ENCODE measurements at regions not wholly inside any gene's neighbourhood (a gene's known extent, or its start where the extent isn't known, plus 50 kb on each side); places are given as distances from the start of the nearest gene placed in this dataset.
A peak's percentile ranks its signal among the peaks of the same experiment; 100 is the strongest.

- Histone ChIP-seq H3K36me3 (ENCODE audit: control insufficient read depth in 2 of 4, insufficient read depth in 4 of 4, low read length in 3 of 4) (no peaks in the 10 kb centered on the region), H3K23me2 (ENCODE audit: low read depth, low read length) (no peaks in the 10 kb centered on the region), H3K27ac (ENCODE audit: low read depth, low read length) (no peak overlapping the region), H3K56ac (replicated peaks; ENCODE audit: insufficient read length, low read depth, low read length) (no peak overlapping the region), H3K79me1 (ENCODE audit: low read depth, low read length) (no peaks in the 10 kb centered on the region), H2BK5ac (ENCODE audit: low read depth, low read length) (no peak overlapping the region), H4K20me1 (replicated peaks in 1 of 2; ENCODE audit: control insufficient read depth in 1 of 2, insufficient read depth in 2 of 2, low read length in 2 of 2) (no peaks in the 10 kb centered on the region), H3K18ac (ENCODE audit: extremely low read depth, low read length) (no peak overlapping the region), H3K23ac (ENCODE audit: insufficient read length) (no peak overlapping the region), H3K14ac (ENCODE audit: insufficient read length) (no peak overlapping the region), H4K5ac (ENCODE audit: insufficient read length, low read depth, low read length) (no peak overlapping the region), H3K4ac (replicated peaks; ENCODE audit: insufficient read length, low read depth, low read length) (no peak overlapping the region), H3K79me2 (ENCODE audit: control insufficient read depth in 1 of 2, insufficient read depth in 2 of 2, low read length in 2 of 2) (no peaks in the 10 kb centered on the region), H2AFZ (ENCODE audit: low read length) (no peak overlapping the region), H3K9ac (replicated peaks in 1 of 4; ENCODE audit: extremely low read depth in 1 of 4, low read depth in 3 of 4, low read length in 3 of 4) (no peak overlapping the region), H3K4me2 (ENCODE audit: insufficient read depth in 1 of 2, low read depth in 2 of 2, low read length in 2 of 2) (no peak overlapping the region), H2BK12ac (ENCODE audit: low read depth, low read length) (no peak overlapping the region), H3K4me3 (ENCODE audit: extremely low read depth in 1 of 4, insufficient read depth in 2 of 4, low read depth in 3 of 4, low read length in 4 of 4) (no peak overlapping the region), H3K9me3 (ENCODE audit: insufficient read depth in 2 of 2, low read depth in 1 of 2, low read length in 1 of 2) (peaks cover 0 to 5% of the 10 kb centered on the region in 2 experiments; a peak in 1 of 4 replicates), H3K27me3 (replicated peaks in 1 of 4; ENCODE audit: control insufficient read depth in 3 of 4, extremely low read depth in 1 of 4, insufficient read depth in 3 of 4, low read length in 3 of 4) (no peaks in the 10 kb centered on the region), H3K4me1 (replicated peaks in 1 of 4; ENCODE audit: control insufficient read depth in 3 of 4, insufficient read depth in 4 of 4, low read length in 3 of 4) (no peaks in the 10 kb centered on the region; a peak in 1 of 7 replicates), H4K91ac (replicated peaks; ENCODE audit: insufficient read length, low read length) (no peak overlapping the region), H4K8ac (ENCODE audit: extremely low read depth, insufficient read depth, low read length) (no peak overlapping the region), H2BK15ac (ENCODE audit: low read length) (no peak overlapping the region), H2BK120ac (replicated peaks; ENCODE audit: low read depth, low read length) (no peak overlapping the region), H2AK5ac (ENCODE audit: low read depth, low read length) (no peak overlapping the region), H2BK20ac (ENCODE audit: low read length) (no peak overlapping the region)
- ChIA-PET POLR2A (ENCODE audit: partially characterized antibody) (no interaction called here), CTCF (ENCODE audit: partially characterized antibody) (interaction anchor here (0.6 to 2.5 kb wide), 6 partner anchors 15 to 693 kb away, joined by 3 to 7 read pairs (median 3); no protein-coding TSS in a partner anchor)
- TF ChIP-seq, protein P1, sequence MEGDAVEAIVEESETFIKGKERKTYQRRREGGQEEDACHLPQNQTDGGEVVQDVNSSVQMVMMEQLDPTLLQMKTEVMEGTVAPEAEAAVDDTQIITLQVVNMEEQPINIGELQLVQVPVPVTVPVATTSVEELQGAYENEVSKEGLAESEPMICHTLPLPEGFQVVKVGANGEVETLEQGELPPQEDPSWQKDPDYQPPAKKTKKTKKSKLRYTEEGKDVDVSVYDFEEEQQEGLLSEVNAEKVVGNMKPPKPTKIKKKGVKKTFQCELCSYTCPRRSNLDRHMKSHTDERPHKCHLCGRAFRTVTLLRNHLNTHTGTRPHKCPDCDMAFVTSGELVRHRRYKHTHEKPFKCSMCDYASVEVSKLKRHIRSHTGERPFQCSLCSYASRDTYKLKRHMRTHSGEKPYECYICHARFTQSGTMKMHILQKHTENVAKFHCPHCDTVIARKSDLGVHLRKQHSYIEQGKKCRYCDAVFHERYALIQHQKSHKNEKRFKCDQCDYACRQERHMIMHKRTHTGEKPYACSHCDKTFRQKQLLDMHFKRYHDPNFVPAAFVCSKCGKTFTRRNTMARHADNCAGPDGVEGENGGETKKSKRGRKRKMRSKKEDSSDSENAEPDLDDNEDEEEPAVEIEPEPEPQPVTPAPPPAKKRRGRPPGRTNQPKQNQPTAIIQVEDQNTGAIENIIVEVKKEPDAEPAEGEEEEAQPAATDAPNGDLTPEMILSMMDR (IDR thresholded peaks at IDR 0.05; ENCODE audit: control extremely low read depth in 1 of 3, insufficient read depth in 1 of 3, low read depth in 1 of 3, low read length in 3 of 3): peak in 2 of 3 experiments; percentile 7 to 48; a peak in 2 of 4 replicates
- TF ChIP-seq RAD21 (IDR thresholded peaks at IDR 0.05 in 1 of 2, conservative IDR thresholded peaks at IDR 0.05 in 1 of 2; ENCODE audit: low read depth in 2 of 2, low read length in 2 of 2): peak; percentile 25 to 41; a peak in 3 of 4 replicates
- TF ChIP-seq, protein P2, sequence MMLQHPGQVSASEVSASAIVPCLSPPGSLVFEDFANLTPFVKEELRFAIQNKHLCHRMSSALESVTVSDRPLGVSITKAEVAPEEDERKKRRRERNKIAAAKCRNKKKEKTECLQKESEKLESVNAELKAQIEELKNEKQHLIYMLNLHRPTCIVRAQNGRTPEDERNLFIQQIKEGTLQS (IDR thresholded peaks at IDR 0.05; ENCODE audit: insufficient read depth, low read depth, low read length): no peak
- TF ChIP-seq PHF8 (conservative IDR thresholded peaks at IDR 0.05; ENCODE audit: low read depth, low read length): no peak
- FAIRE-seq (peak; percentile 36), DNase-seq (ENCODE audit: low read depth in 1 of 2, low spot score in 2 of 2) (no peak)
- WGBS, 2 experiments (ENCODE audit: extremely low coverage in 1 of 2, insufficient coverage in 1 of 2, insufficient read length in 1 of 2, insufficient replicate concordance in 2 of 2, low coverage in 1 of 2, low lambda C conversion rate in 2 of 2, missing lambda C conversion rate in 1 of 2): 71% methylated on average over 5 of the region's 5 CpGs; no CpG with 5 or more reads in 1 of the 2 experiments
These were observed 86.2 kb downstream of the NPAP1 start for GRCh38 chr15:24761704-24762302.
